GM20000 (cell line): ENCODE measurements at regions not wholly inside any gene's neighbourhood (a gene's known extent, or its start where the extent isn't known, plus 50 kb on each side); places are given as distances from the start of the nearest gene placed in this dataset.
"Not testable (repeated sequence)": the region's sequence is repeated elsewhere in the genome, so short reads cannot be mapped to it uniquely, and the experiment has no call there.

Experiments
- DNase-seq: peaks from one replicate; pipeline ENCODE4 v3.0.0; 2012; ENCODE audit warnings: low spot score
- CTCF ChIP-seq: IDR thresholded peaks from 2 replicates; pipeline ENCODE4 v1.5.1; 2012; ENCODE audit warnings: mild to moderate bottlenecking, control low read depth; ENCODE audit errors: extremely low read depth, missing control alignments

- no peak for DNase-seq
- no peak for TF ChIP-seq CTCF
Observed at GRCh38 chr14:84929086-84929485, 600.9 kb upstream of the FLRT2 start.

- no peak for DNase-seq
- TF ChIP-seq CTCF = no peak
Observed at GRCh38 chr14:84929834-84930233, 600.1 kb upstream of the FLRT2 start.

GRCh38 chr14:84937016-84937415 is 592.9 kb upstream of the FLRT2 start:
- no peak for DNase-seq

GRCh38 chr14:84937449-84937848 is 592.5 kb upstream of the FLRT2 start:
- no peak for DNase-seq
- TF ChIP-seq CTCF = no peak

More at GRCh38 chr14:84937016-84937415, 592.9 kb upstream of the FLRT2 start:
- TF ChIP-seq CTCF = no peak

GRCh38 chr14:84944901-84945300 is 585.0 kb upstream of the FLRT2 start:
- DNase-seq = not testable (repeated sequence)

- DNase-seq = no peak
- no peak for TF ChIP-seq CTCF
Observed at GRCh38 chr14:84959851-84960520, 570.0 kb upstream of the FLRT2 start.

- DNase-seq = no peak
- no peak for TF ChIP-seq CTCF
Observed at GRCh38 chr14:84961637-84962036, 568.3 kb upstream of the FLRT2 start.

- no peak for TF ChIP-seq CTCF
- DNase-seq = no peak
Observed at GRCh38 chr14:84963518-84963917, 566.4 kb upstream of the FLRT2 start.
